GM12878 (cell line): ENCODE measurements at regions not wholly inside any gene's neighbourhood (a gene's known extent, or its start where the extent isn't known, plus 50 kb on each side); places are given as distances from the start of the nearest gene placed in this dataset.

Experiments used
- CTCF ChIP-seq, 3 experiments: IDR thresholded peaks in 2 of 3; conservative IDR thresholded peaks in 1 of 3; 2 replicates each; pipeline ENCODE4 v1.5.1; 2011; ENCODE audit warnings: low read depth in 3 of 3, low read length in 3 of 3, mild to moderate bottlenecking in 3 of 3, control low read depth in 2 of 3, moderate library complexity in 2 of 3, inconsistent platforms in 1 of 3, mixed read lengths in 1 of 3; ENCODE audit not compliant: control insufficient read depth in 2 of 3, insufficient read depth in 1 of 3; ENCODE audit errors: extremely low read depth in 1 of 3
- EP300 ChIP-seq, 2 experiments: fragments of 150-350 bp in 1 of 2; IDR thresholded peaks; 2 replicates each; pipeline ENCODE4 v1.6.1; 2011 to 2012; ENCODE audit warnings: low read depth in 2 of 2, low read length in 2 of 2, borderline replicate concordance in 1 of 2, improper control_type of control experiment in 1 of 2, inconsistent platforms in 1 of 2; ENCODE audit not compliant: control insufficient read depth in 1 of 2
- SPI1 ChIP-seq: IDR thresholded peaks from 2 replicates; pipeline ENCODE4 v1.6.1; 2011; ENCODE audit warnings: low read depth, mild to moderate bottlenecking, low read length, moderate library complexity, borderline replicate concordance; ENCODE audit not compliant: insufficient read depth
- SREBF2 ChIP-seq: IDR thresholded peaks from 2 replicates; pipeline ENCODE4 v1.6.1; 2012; ENCODE audit warnings: mild to moderate bottlenecking, low read length
- TAF1 ChIP-seq: IDR thresholded peaks from 2 replicates; pipeline ENCODE4 v1.6.1; 2011; ENCODE audit warnings: mild to moderate bottlenecking, low read depth, low read length, borderline replicate concordance
- ZBED1 ChIP-seq: IDR thresholded peaks from 2 replicates; pipeline ENCODE4 v1.6.1; 2016; ENCODE audit warnings: borderline replicate concordance
- ZNF274 ChIP-seq: IDR thresholded peaks from one replicate; pipeline ENCODE4 v1.8.0; 2011; ENCODE audit not compliant: insufficient read length, insufficient read depth

- peak; percentile 44; the same call in 1 of the 2 replicates for TF ChIP-seq SPI1
- TF ChIP-seq SREBF2: no peak
- no peak for TF ChIP-seq CTCF (IDR thresholded peaks at IDR 0.05 in 2 of 3, conservative IDR thresholded peaks at IDR 0.05 in 1 of 3; ENCODE audit: control insufficient read depth in 2 of 3, extremely low read depth in 1 of 3, insufficient read depth in 1 of 3, low read depth in 3 of 3, low read length in 3 of 3)
- TF ChIP-seq ZNF274: no peak
- TF ChIP-seq TAF1: no peak
- no peak for TF ChIP-seq ZBED1
- TF ChIP-seq EP300 (IDR thresholded peaks at IDR 0.05; ENCODE audit: borderline replicate concordance in 1 of 2, control insufficient read depth in 1 of 2, low read depth in 2 of 2, low read length in 2 of 2): no peak
Observed at GRCh38 chrX:134745636-134746409, 51.2 kb downstream of the PABIR2 start.
